Upper lobe of left lung (tissue), 4 donors: ENCODE measurements at regions not wholly inside any gene's neighbourhood (a gene's known extent, or its start where the extent isn't known, plus 50 kb on each side); places are given as distances from the start of the nearest gene placed in this dataset.

Source experiments
- CTCF ChIP-seq, 6 experiments: fragments of 450-650 bp in 4 of 6; fragments of 200-600 bp in 2 of 6; sonication (generic) in 2 of 6; IDR thresholded peaks; one replicate each; pipeline ENCODE4 v1.5.1; 2016 to 2019; ENCODE audit warnings: antibody characterized with exemption in 6 of 6
- EP300 ChIP-seq, 4 donors: sonication (generic); formaldehyde crosslinking; IDR thresholded peaks; one replicate each; pipeline ENCODE4 v1.5.1; 2017; ENCODE audit warnings: antibody characterized with exemption in 4 of 4, control low read depth in 2 of 4
- POLR2A ChIP-seq, 4 donors: fragments of 450-650 bp; IDR thresholded peaks; one replicate each; pipeline ENCODE4 v1.5.1; 2016 to 2017; ENCODE audit warnings: antibody characterized with exemption in 4 of 4, mild to moderate bottlenecking in 2 of 4
- POLR2AphosphoS5 ChIP-seq, 2 donors: sonication (generic); formaldehyde crosslinking; IDR thresholded peaks; one replicate each; pipeline ENCODE4 v1.5.1; 2017; ENCODE audit warnings: antibody characterized with exemption in 2 of 2

GRCh38 chr14:97524589-97525319 is 727.6 kb downstream of the VRK1 start:
- TF ChIP-seq CTCF (IDR thresholded peaks at IDR 0.05) (no peak), POLR2A (IDR thresholded peaks at IDR 0.05) (no peak), POLR2AphosphoS5 (IDR thresholded peaks at IDR 0.05) (no peak), EP300 (IDR thresholded peaks at IDR 0.05) (no peak)
